Pancreas (tissue), 10 donors: ENCODE measurements at regions not wholly inside any gene's neighbourhood (a gene's known extent, or its start where the extent isn't known, plus 50 kb on each side); places are given as distances from the start of the nearest gene placed in this dataset.
A peak's percentile ranks its signal among the peaks of the same experiment; 100 is the strongest.

Experiments
- ATAC-seq, 4 donors: fragments of 200-7000 bp; cut with Tn5 transposase; one replicate each; pipeline versions ENCODE4 v1.8.0 to v1.9.1; 2020; ENCODE audit warnings: mild to moderate bottlenecking in 4 of 4, moderate library complexity in 4 of 4
- DNase-seq, 6 donors: peaks; one replicate each; pipeline ENCODE4 v3.0.0-alpha.2; 2020
- FAIRE-seq: peaks from 2 replicates; lab custom pipeline; 2012; peaks lifted over from hg19 to GRCh38; lab: Jason Lieb, UNC
- H3K27ac ChIP-seq, 4 donors: fragments of 200-600 bp; sonication (generic); 1 replicate in 3 of 4; 2 replicates in 1 of 4; pipeline versions ENCODE4 v1.5.0 to v1.8.0; 2020
- H3K27me3 ChIP-seq, 4 donors: fragments of 200-600 bp; one replicate each; pipeline ENCODE4 v1.8.0; 2021
- H3K36me3 ChIP-seq, 3 donors: fragments of 200-600 bp; sonication (generic) in 1 of 3; one replicate each; pipeline versions ENCODE4 v1.5.0 to v1.8.0; 2020 to 2021
- H3K4me1 ChIP-seq, 3 donors: fragments of 200-600 bp; one replicate each; pipeline ENCODE4 v1.8.0; 2021
- H3K4me3 ChIP-seq, 4 donors: fragments of 200-600 bp; sonication (generic) in 2 of 4; one replicate each; pipeline versions ENCODE4 v1.5.0 to v1.8.0; 2020 to 2021
- H3K9me3 ChIP-seq, 4 donors: fragments of 200-600 bp; one replicate each; pipeline ENCODE4 v1.8.0; 2021
- CTCF ChIP-seq, 4 donors: fragments of 200-600 bp; sonication (generic) in 3 of 4; IDR thresholded peaks; one replicate each; pipeline versions ENCODE4 v1.5.0 to v1.8.0; 2021; ENCODE audit warnings: antibody characterized with exemption in 4 of 4
- WGBS, 2 donors: extraction: QIAGEN DNeasy Blood & Tissue Kit; methylation state at CpG; one replicate each; pipeline ENCODE4 v1.1.7; 2013; 5-methylcytosine and 5-hydroxymethylcytosine counted together
- intact Hi-C, 3 donors: fragments of 100-400 bp; cut with DNase I; formaldehyde crosslinking; loops; one replicate each; pipeline versions ENCODE4 v1.11.1 to v1.14.2; 2022
- donor health status: healthy with polysubstance abuse.
- donor health status: DM: no; HTN: no; CAD: no; lungs with moderate emphysema.
- donor health status: DM: no; HTN: no; CAD: no.
- donor health status: control.
- donor health status: control.
- donor health status: Bipolar disorder and iron deficiency.
- donor health status: DM: yes; HTN: yes; CAD: no.
- donor health status: DM: no; HTN: no; CAD: no.
- donor health status: DM: no; HTN: no; CAD: no.
- donor health status: DM: yes; HTN: yes; CAD: no.

GRCh38 chr5:162699361-162699760, 631.8 kb downstream of the GABRG2 start:
- TF ChIP-seq CTCF (IDR thresholded peaks at IDR 0.05): no peak
- H3K27me3 ChIP-seq: no peaks in the 10 kb centered on the region
- H3K4me1 ChIP-seq: no peaks in the 10 kb centered on the region
- no peak overlapping the region for H3K4me3 ChIP-seq
- 29 to 33% methylated on average over 4 of the region's 4 CpGs for WGBS, 2 donors
- DNase-seq (no peak), ATAC-seq (no peak), FAIRE-seq (no peak)
- no peaks in the 10 kb centered on the region for H3K36me3 ChIP-seq
- intact Hi-C loops: no loop called here
- no peaks in the 10 kb centered on the region for H3K9me3 ChIP-seq
- H3K27ac ChIP-seq: no peak overlapping the region

GRCh38 chr5:162703914-162704313, 636.3 kb downstream of the GABRG2 start:
- ATAC-seq (no peak), FAIRE-seq (no peak), DNase-seq (no peak)
- WGBS, 2 donors: 33 to 45% methylated on average over 2 of the region's 2 CpGs
- no peaks in the 10 kb centered on the region for H3K36me3 ChIP-seq
- no peak overlapping the region for H3K27ac ChIP-seq
- no peak for TF ChIP-seq CTCF (IDR thresholded peaks at IDR 0.05)
- no peaks in the 10 kb centered on the region for H3K9me3 ChIP-seq
- H3K4me1 ChIP-seq: no peaks in the 10 kb centered on the region
- intact Hi-C loops: no loop called here
- no peak overlapping the region for H3K4me3 ChIP-seq
- H3K27me3 ChIP-seq: no peaks in the 10 kb centered on the region

GRCh38 chr5:162711244-162711643, 643.7 kb downstream of the GABRG2 start:
- WGBS, 2 donors: 33 to 39% methylated on average over 4 of the region's 4 CpGs
- DNase-seq: no peak
- Histone ChIP-seq H3K27ac (no peak overlapping the region), H3K36me3 (no peaks in the 10 kb centered on the region), H3K9me3 (no peaks in the 10 kb centered on the region), H3K4me1 (no peaks in the 10 kb centered on the region), H3K27me3 (no peaks in the 10 kb centered on the region), H3K4me3 (no peak overlapping the region)
- FAIRE-seq: no peak
- TF ChIP-seq CTCF (IDR thresholded peaks at IDR 0.05): no peak
- peak in 1 of 4 donors; percentile 51 for ATAC-seq
- intact Hi-C loops: no loop called here

GRCh38 chr5:162719720-162720119, 652.1 kb downstream of the GABRG2 start:
- H3K27ac ChIP-seq: no peak overlapping the region
- FAIRE-seq (no peak), ATAC-seq (no peak), DNase-seq (no peak)
- H3K36me3 ChIP-seq: no peaks in the 10 kb centered on the region
- no peak for TF ChIP-seq CTCF (IDR thresholded peaks at IDR 0.05)
- H3K4me3 ChIP-seq: no peak overlapping the region
- H3K9me3 ChIP-seq: no peaks in the 10 kb centered on the region
- H3K4me1 ChIP-seq: no peaks in the 10 kb centered on the region
- no peaks in the 10 kb centered on the region for H3K27me3 ChIP-seq
- intact Hi-C loops: no loop called here

GRCh38 chr5:162721125-162721524, 653.6 kb downstream of the GABRG2 start:
- Histone ChIP-seq H3K36me3 (no peaks in the 10 kb centered on the region), H3K27me3 (no peaks in the 10 kb centered on the region), H3K9me3 (no peaks in the 10 kb centered on the region), H3K4me1 (no peaks in the 10 kb centered on the region), H3K27ac (no peak overlapping the region), H3K4me3 (no peak overlapping the region)
- no peak for TF ChIP-seq CTCF (IDR thresholded peaks at IDR 0.05)
- DNase-seq: no peak
- intact Hi-C loops: no loop called here
- WGBS, 2 donors: 43 to 52% methylated on average over 1 of the region's 1 CpG
- ATAC-seq: no peak
- no peak for FAIRE-seq
